Kidney (tissue), 13 donors: ENCODE measurements at regions not wholly inside any gene's neighbourhood (a gene's known extent, or its start where the extent isn't known, plus 50 kb on each side); places are given as distances from the start of the nearest gene placed in this dataset.

Source experiments
- DNase-seq, 5 donors: peaks; one replicate each; pipeline ENCODE4 v3.0.0-alpha.2; 2013 to 2020
- FAIRE-seq: peaks from 2 replicates; lab custom pipeline; 2012; peaks lifted over from hg19 to GRCh38; lab: Jason Lieb, UNC
- H3K27ac ChIP-seq, 2 donors: one replicate each; pipeline ENCODE4 v1.7.0; 2013; ENCODE audit warnings: low read depth in 2 of 2, low read length in 2 of 2, inconsistent platforms in 1 of 2
- H3K27me3 ChIP-seq: one replicate; pipeline ENCODE4 v1.7.1; 2013; ENCODE audit warnings: low read length, inconsistent platforms; ENCODE audit not compliant: control insufficient read depth, insufficient read depth
- H3K36me3 ChIP-seq, 3 donors: one replicate each; pipeline versions ENCODE4 v1.7.0 to v1.7.1; 2013; ENCODE audit warnings: low read length in 3 of 3, control low read depth in 1 of 3, inconsistent platforms in 1 of 3; ENCODE audit not compliant: insufficient read depth in 3 of 3, control insufficient read depth in 2 of 3
- H3K4me1 ChIP-seq, 3 donors: one replicate each; pipeline versions ENCODE4 v1.7.0 to v1.7.1; 2013; ENCODE audit warnings: low read length in 3 of 3, inconsistent platforms in 1 of 3, low read depth in 1 of 3; ENCODE audit not compliant: control insufficient read depth in 2 of 3, insufficient read depth in 2 of 3
- H3K4me3 ChIP-seq, 3 donors: one replicate each; pipeline versions ENCODE4 v1.7.0 to v1.8.1; 2013; ENCODE audit warnings: low read length in 3 of 3, control low read depth in 1 of 3, inconsistent platforms in 1 of 3
- H3K9ac ChIP-seq, 3 donors: one replicate each; pipeline versions ENCODE4 v1.7.0 to v1.7.1; 2013; ENCODE audit warnings: low read length in 3 of 3, control low read depth in 1 of 3, inconsistent platforms in 1 of 3
- H3K9me3 ChIP-seq, 3 donors: one replicate each; pipeline versions ENCODE4 v1.7.0 to v1.7.1; 2013; ENCODE audit warnings: low read length in 3 of 3, control low read depth in 1 of 3, inconsistent platforms in 1 of 3; ENCODE audit not compliant: control insufficient read depth in 2 of 3, insufficient read depth in 1 of 3
- intact Hi-C: fragments of 100-400 bp; cut with DNase I; formaldehyde crosslinking; loops from one replicate; pipeline ENCODE4 v1.11.1; 2022
- TF ChIP-seq, protein P1 (sequence below): IDR thresholded peaks from 3 replicates; pipeline ENCODE4 v1.5.1; 2012; ENCODE audit warnings: mild to moderate bottlenecking, moderate library complexity, borderline replicate concordance; ENCODE audit not compliant: insufficient read depth; ENCODE audit errors: extremely low read depth
- donor health status: control.
- donor health status: control.
- donor health status: control.
- donor health status: control.
- donor health status: control.
- donor health status: DM: yes; HTN: yes; CAD: no.
- donor health status: Normal renal cell carcinoma (clear cell type).

- Histone ChIP-seq H3K9ac (no peak overlapping the region), H3K4me3 (no peak overlapping the region), H3K36me3 (no peaks in the 10 kb centered on the region), H3K4me1 (no peaks in the 10 kb centered on the region), H3K27ac (no peak overlapping the region), H3K9me3 (no peaks in the 10 kb centered on the region), H3K27me3 (no peaks in the 10 kb centered on the region)
- FAIRE-seq: no peak
- intact Hi-C loops: no loop called here
- DNase-seq: no peak
- TF ChIP-seq, protein P1, sequence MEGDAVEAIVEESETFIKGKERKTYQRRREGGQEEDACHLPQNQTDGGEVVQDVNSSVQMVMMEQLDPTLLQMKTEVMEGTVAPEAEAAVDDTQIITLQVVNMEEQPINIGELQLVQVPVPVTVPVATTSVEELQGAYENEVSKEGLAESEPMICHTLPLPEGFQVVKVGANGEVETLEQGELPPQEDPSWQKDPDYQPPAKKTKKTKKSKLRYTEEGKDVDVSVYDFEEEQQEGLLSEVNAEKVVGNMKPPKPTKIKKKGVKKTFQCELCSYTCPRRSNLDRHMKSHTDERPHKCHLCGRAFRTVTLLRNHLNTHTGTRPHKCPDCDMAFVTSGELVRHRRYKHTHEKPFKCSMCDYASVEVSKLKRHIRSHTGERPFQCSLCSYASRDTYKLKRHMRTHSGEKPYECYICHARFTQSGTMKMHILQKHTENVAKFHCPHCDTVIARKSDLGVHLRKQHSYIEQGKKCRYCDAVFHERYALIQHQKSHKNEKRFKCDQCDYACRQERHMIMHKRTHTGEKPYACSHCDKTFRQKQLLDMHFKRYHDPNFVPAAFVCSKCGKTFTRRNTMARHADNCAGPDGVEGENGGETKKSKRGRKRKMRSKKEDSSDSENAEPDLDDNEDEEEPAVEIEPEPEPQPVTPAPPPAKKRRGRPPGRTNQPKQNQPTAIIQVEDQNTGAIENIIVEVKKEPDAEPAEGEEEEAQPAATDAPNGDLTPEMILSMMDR: no peak
These were observed 278.2 kb downstream of the SOX11 start for GRCh38 chr2:5970347-5970746.

- Histone ChIP-seq H3K36me3 (no peaks in the 10 kb centered on the region), H3K9ac (no peak overlapping the region), H3K27ac (no peak overlapping the region), H3K4me3 (no peak overlapping the region), H3K4me1 (no peaks in the 10 kb centered on the region), H3K27me3 (no peaks in the 10 kb centered on the region), H3K9me3 (no peaks in the 10 kb centered on the region)
- DNase-seq: no peak
- intact Hi-C loops: no loop called here
- FAIRE-seq: no peak
- TF ChIP-seq, protein P1: no peak
These were observed 282.3 kb downstream of the SOX11 start for GRCh38 chr2:5974477-5974876.

DNA sequence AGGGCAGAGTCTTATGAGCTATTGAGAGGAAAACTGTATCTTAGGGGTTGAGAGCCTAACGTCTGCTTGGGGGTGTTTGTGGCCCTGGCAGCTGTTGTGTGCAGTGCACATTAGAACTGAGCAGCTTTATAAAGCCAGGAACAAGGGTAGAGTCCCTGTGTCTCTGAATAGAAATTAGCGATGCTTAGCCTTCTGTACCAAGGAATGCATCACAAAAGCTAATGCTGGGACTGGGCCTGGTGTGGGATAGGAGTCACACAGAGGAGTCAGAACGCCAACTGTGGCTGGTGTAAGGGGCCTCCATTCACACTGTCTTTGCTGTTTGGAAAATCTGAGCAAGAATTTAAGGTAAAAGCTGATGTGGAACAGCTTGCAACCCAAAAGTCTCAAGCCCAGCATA, 283.2 kb downstream of the SOX11 start:
- Histone ChIP-seq H3K27ac (no peak overlapping the region), H3K4me1 (no peaks in the 10 kb centered on the region), H3K27me3 (no peaks in the 10 kb centered on the region), H3K9me3 (no peaks in the 10 kb centered on the region), H3K9ac (no peak overlapping the region), H3K36me3 (no peaks in the 10 kb centered on the region), H3K4me3 (no peak overlapping the region)
- DNase-seq (peak in 1 of 5 donors; percentile 15), FAIRE-seq (no peak)
- TF ChIP-seq, protein P1: no peak
- intact Hi-C loops: no loop called here

- Histone ChIP-seq H3K27ac (no peak overlapping the region), H3K9me3 (no peaks in the 10 kb centered on the region), H3K27me3 (no peaks in the 10 kb centered on the region), H3K4me1 (no peaks in the 10 kb centered on the region), H3K36me3 (no peaks in the 10 kb centered on the region), H3K4me3 (no peak overlapping the region), H3K9ac (no peak overlapping the region)
- FAIRE-seq (no peak), DNase-seq (peak in 1 of 5 donors; percentile 12)
- TF ChIP-seq, protein P1: no peak
- intact Hi-C loops: no loop called here
These were observed 284.4 kb downstream of the SOX11 start for GRCh38 chr2:5976531-5977065.
